VCaP (cell line): ENCODE measurements at regions not wholly inside any gene's neighbourhood (a gene's known extent, or its start where the extent isn't known, plus 50 kb on each side); places are given as distances from the start of the nearest gene placed in this dataset.

Experiments used
- H3K27ac ChIP-seq: fragments of 450-650 bp; 2 replicates; pipeline ENCODE4 v1.5.1; 2017
- TF ChIP-seq, protein P1 (sequence below): fragments of 450-650 bp; conservative IDR thresholded peaks from 2 replicates; pipeline ENCODE4 v1.5.1; 2017; ENCODE audit warnings: mild to moderate bottlenecking, moderate library complexity

DNA sequence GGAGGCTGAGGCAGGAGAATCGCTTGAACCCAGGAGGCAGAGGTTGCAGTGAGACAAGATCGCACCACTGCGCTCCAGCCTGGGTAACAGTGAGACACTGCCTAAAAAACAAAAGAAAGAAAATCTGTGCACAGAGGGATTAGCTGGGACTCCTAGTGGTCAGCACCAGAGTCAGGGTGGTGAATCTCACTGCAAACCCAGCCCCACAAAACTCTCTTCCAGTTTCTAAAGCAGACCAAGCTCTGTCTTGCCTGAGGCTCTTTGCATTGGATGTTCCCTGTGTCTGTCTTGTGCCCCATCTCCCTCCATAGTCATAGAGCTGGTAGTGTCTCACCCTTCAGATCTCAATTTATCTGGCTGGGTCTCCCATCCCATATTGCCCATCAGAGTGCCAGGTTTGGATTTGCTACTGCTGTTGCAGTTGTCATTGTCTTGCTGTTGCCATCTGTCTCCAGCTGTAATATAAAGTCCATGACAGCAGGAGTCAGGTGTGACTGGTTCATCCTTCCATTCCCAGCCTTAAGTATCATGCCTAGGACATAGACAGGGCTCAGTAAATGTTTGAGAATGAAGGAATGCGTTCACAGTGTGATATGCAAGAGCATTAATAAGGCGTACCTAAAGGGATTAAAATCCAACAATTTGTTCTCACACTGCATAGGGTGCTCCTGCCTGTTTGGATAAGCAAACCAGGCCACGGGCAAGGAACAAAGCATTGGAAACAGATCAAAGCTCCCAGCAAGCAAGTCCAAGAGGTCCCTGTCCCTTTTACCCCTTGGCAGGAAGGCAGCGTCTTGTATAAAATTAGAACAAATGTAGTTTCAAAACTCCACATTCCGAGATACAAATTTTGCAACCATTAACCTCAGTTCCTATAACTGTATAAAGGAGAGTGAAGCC, 614.6 kb upstream of the CDH5 start:
- TF ChIP-seq, protein P1, sequence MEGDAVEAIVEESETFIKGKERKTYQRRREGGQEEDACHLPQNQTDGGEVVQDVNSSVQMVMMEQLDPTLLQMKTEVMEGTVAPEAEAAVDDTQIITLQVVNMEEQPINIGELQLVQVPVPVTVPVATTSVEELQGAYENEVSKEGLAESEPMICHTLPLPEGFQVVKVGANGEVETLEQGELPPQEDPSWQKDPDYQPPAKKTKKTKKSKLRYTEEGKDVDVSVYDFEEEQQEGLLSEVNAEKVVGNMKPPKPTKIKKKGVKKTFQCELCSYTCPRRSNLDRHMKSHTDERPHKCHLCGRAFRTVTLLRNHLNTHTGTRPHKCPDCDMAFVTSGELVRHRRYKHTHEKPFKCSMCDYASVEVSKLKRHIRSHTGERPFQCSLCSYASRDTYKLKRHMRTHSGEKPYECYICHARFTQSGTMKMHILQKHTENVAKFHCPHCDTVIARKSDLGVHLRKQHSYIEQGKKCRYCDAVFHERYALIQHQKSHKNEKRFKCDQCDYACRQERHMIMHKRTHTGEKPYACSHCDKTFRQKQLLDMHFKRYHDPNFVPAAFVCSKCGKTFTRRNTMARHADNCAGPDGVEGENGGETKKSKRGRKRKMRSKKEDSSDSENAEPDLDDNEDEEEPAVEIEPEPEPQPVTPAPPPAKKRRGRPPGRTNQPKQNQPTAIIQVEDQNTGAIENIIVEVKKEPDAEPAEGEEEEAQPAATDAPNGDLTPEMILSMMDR: no peak
- H3K27ac ChIP-seq: no peak overlapping the region

GRCh38 chr16:65749506-65749905, 617.0 kb upstream of the CDH5 start:
- H3K27ac ChIP-seq: no peak overlapping the region
- TF ChIP-seq, protein P1: no peak

GRCh38 chr16:65746941-65747340, 619.5 kb upstream of the CDH5 start:
- TF ChIP-seq, protein P1: no peak

DNA sequence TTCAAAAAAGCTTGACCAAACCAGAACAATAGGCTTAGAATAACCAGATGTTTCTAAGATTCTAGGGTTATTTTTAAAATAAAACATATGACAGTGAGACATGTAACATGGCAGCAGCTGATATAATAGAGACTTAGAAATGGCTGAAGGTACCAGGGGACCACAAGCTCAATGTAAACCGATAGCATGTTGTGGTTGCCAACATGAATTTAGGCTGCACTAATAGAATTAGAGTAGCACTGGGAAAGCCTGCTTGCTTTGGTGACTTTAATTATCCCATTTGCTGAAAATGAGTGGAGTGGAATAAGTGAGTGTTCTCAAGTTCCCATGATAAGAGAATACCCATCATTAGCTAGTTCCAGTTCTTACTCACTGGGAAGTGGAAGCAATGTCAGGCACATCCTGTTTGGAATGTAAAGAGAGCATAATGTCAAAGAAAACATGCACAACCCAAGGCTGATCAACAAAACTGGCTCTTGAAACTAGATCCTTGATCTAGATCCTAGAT, 621.2 kb upstream of the CDH5 start:
- no peak overlapping the region for H3K27ac ChIP-seq
- TF ChIP-seq, protein P1: no peak

More at GRCh38 chr16:65746941-65747340, 619.5 kb upstream of the CDH5 start:
- no peak overlapping the region for H3K27ac ChIP-seq

DNA sequence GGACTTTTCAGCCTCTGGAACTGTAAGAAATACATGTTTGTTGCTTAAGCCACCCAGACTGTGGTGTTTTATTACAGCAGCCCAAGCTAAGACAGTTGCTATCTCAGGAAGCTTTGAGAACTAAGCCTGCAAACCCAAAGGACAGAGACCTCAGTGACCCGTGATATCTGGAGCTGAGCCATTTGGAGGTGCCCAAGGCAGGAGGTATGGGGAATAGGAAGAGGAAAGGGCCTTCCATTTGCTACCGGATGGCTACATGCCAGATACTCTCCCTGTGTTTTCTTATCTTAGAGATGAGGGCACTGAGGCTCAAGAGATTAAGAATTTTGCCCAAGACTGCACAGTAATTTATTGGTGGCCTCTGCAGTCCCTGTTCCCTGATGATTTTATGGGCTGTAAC, 622.1 kb upstream of the CDH5 start:
- TF ChIP-seq, protein P1: no peak

DNA sequence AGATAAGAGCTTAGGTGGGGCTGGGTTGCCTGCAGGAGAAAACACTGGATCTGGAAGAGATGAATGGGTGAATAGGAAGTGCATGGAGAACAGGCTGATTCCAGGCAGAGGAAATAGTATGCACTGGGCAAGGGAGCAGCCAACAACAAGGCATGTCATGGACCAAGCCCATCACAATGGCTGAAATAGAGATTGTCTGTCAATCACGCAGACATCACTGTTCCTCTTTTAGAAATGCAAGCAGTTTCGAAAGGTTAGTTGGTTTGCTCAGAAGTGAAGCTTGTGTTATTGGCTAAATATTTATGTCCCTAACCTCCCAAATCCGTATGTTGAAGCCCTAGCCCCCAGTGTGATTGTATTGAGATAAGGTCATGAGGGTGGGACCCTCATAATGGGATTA, 621.7 kb upstream of the CDH11 start:
- no peak overlapping the region for H3K27ac ChIP-seq
- TF ChIP-seq, protein P1: no peak

More for the DNA sequence above, 622.1 kb upstream of the CDH5 start:
- H3K27ac ChIP-seq: no peak overlapping the region

GRCh38 chr16:65740711-65741110, 618.8 kb upstream of the CDH11 start:
- TF ChIP-seq, protein P1: no peak
- H3K27ac ChIP-seq: no peak overlapping the region
